ENCODE measurements at regions not wholly inside any gene's neighbourhood (a gene's known extent, or its start where the extent isn't known, plus 50 kb on each side); places are given as distances from the start of the nearest gene placed in this dataset.
"Not testable (repeated sequence)": the region's sequence is repeated elsewhere in the genome, so short reads cannot be mapped to it uniquely, and the experiment has no call there.

- DNase-seq (ENCODE audit: low read depth): no peak
Observed at GRCh38 chr4:12447451-12447850, 1018.8 kb upstream of the HS3ST1 start.

- DNase-seq (ENCODE audit: low read depth): no peak
Observed at GRCh38 chr4:12446657-12447185, 1018.0 kb upstream of the HS3ST1 start.

- no peak for DNase-seq (ENCODE audit: low read depth)
Observed at GRCh38 chr4:12446256-12446655, 1017.6 kb upstream of the HS3ST1 start.

GRCh38 chr4:12445711-12446235, 1017.1 kb upstream of the HS3ST1 start:
- no peak for DNase-seq (ENCODE audit: low read depth)

GRCh38 chr4:12439633-12440305, 1011.1 kb upstream of the HS3ST1 start:
- no peak for DNase-seq (ENCODE audit: low read depth)

GRCh38 chr4:12431259-12431658, 1002.6 kb upstream of the HS3ST1 start:
- not testable (repeated sequence) for DNase-seq (ENCODE audit: low read depth)

- DNase-seq (ENCODE audit: low read depth): no peak
Observed at GRCh38 chr4:12421364-12421763, 992.7 kb upstream of the HS3ST1 start.

- no peak for DNase-seq (ENCODE audit: low read depth)
Observed at GRCh38 chr4:12416755-12417154, 988.1 kb upstream of the HS3ST1 start.

- DNase-seq (ENCODE audit: low read depth): no peak
Observed at GRCh38 chr4:12414181-12414812, 985.6 kb upstream of the HS3ST1 start.

GRCh38 chr4:12411072-12411471, 982.4 kb upstream of the HS3ST1 start:
- DNase-seq (ENCODE audit: low read depth): no peak

- no peak for DNase-seq (ENCODE audit: low read depth)
Observed at GRCh38 chr4:12409507-12410190, 981.0 kb upstream of the HS3ST1 start.

GRCh38 chr4:12408364-12408763, 979.7 kb upstream of the HS3ST1 start:
- DNase-seq (ENCODE audit: low read depth): no peak

- no peak for DNase-seq (ENCODE audit: low read depth)
Observed at GRCh38 chr4:12403175-12403574, 974.5 kb upstream of the HS3ST1 start.

GRCh38 chr4:12399781-12400180, 971.1 kb upstream of the HS3ST1 start:
- DNase-seq (ENCODE audit: low read depth): no peak

GRCh38 chr4:12393631-12394262, 965.1 kb upstream of the HS3ST1 start:
- DNase-seq (ENCODE audit: low read depth): no peak

- DNase-seq (ENCODE audit: low read depth): no peak
Observed at GRCh38 chr4:12389604-12390003, 960.9 kb upstream of the HS3ST1 start.

- no peak for DNase-seq (ENCODE audit: low read depth)
Observed at GRCh38 chr4:12382567-12382966, 953.9 kb upstream of the HS3ST1 start.

GRCh38 chr4:12379191-12379590, 950.5 kb upstream of the HS3ST1 start:
- no peak for DNase-seq (ENCODE audit: low read depth)

GRCh38 chr4:12375805-12376204, 947.1 kb upstream of the HS3ST1 start:
- no peak for DNase-seq (ENCODE audit: low read depth)

GRCh38 chr4:12365869-12366268, 937.2 kb upstream of the HS3ST1 start:
- not testable (repeated sequence) for DNase-seq (ENCODE audit: low read depth)

GRCh38 chr4:12360391-12360790, 931.7 kb upstream of the HS3ST1 start:
- DNase-seq (ENCODE audit: low read depth): no peak

GRCh38 chr4:12359420-12359819, 930.7 kb upstream of the HS3ST1 start:
- DNase-seq (ENCODE audit: low read depth): no peak

All from activated T-helper 9 cell treated with anti-CD3 and anti-CD28 coated beads, Interleukin-2, amount 50 U/mL, for 16 hours (primary cell).